ENCODE measurements at regions not wholly inside any gene's neighbourhood (a gene's known extent, or its start where the extent isn't known, plus 50 kb on each side); places are given as distances from the start of the nearest gene placed in this dataset.

GRCh38 chr7:109986701-109987100 lies 1104.2 kb upstream of the LRRN3 start:
- Histone ChIP-seq H3K4me2 (ENCODE audit: low read length) (no peak overlapping the region), H3K4me3 (ENCODE audit: low read depth, low read length) (no peak overlapping the region), H3K79me2 (no peaks in the 10 kb centered on the region), H3K9ac (no peak overlapping the region), H3K4me1 (no peaks in the 10 kb centered on the region), H3K27me3 (ENCODE audit: control insufficient read depth, insufficient read depth, low read length) (no peaks in the 10 kb centered on the region), H3K27ac (no peak overlapping the region), H2AFZ (no peak overlapping the region), H3K9me3 (ENCODE audit: control insufficient read depth, low read length) (no peaks in the 10 kb centered on the region), H3K36me3 (ENCODE audit: control insufficient read depth, insufficient read depth, low read length) (no peaks in the 10 kb centered on the region)
- TF ChIP-seq, protein P1, sequence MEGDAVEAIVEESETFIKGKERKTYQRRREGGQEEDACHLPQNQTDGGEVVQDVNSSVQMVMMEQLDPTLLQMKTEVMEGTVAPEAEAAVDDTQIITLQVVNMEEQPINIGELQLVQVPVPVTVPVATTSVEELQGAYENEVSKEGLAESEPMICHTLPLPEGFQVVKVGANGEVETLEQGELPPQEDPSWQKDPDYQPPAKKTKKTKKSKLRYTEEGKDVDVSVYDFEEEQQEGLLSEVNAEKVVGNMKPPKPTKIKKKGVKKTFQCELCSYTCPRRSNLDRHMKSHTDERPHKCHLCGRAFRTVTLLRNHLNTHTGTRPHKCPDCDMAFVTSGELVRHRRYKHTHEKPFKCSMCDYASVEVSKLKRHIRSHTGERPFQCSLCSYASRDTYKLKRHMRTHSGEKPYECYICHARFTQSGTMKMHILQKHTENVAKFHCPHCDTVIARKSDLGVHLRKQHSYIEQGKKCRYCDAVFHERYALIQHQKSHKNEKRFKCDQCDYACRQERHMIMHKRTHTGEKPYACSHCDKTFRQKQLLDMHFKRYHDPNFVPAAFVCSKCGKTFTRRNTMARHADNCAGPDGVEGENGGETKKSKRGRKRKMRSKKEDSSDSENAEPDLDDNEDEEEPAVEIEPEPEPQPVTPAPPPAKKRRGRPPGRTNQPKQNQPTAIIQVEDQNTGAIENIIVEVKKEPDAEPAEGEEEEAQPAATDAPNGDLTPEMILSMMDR (IDR thresholded peaks at IDR 0.05) = no peak

GRCh38 chr7:109996411-109996810 lies 1094.5 kb upstream of the LRRN3 start:
- H3K4me3 ChIP-seq (ENCODE audit: low read depth, low read length) = no peak overlapping the region
- H3K27me3 ChIP-seq (ENCODE audit: control insufficient read depth, insufficient read depth, low read length) = no peaks in the 10 kb centered on the region
- H3K4me2 ChIP-seq (ENCODE audit: low read length) = no peak overlapping the region
- H3K36me3 ChIP-seq (ENCODE audit: control insufficient read depth, insufficient read depth, low read length) = no peaks in the 10 kb centered on the region
- TF ChIP-seq, protein P1 (IDR thresholded peaks at IDR 0.05) = no peak
- H3K9me3 ChIP-seq (ENCODE audit: control insufficient read depth, low read length) = no peaks in the 10 kb centered on the region
- no peaks in the 10 kb centered on the region for H3K4me1 ChIP-seq
- no peaks in the 10 kb centered on the region for H3K79me2 ChIP-seq
- no peak overlapping the region for H3K9ac ChIP-seq
- H3K27ac ChIP-seq = no peak overlapping the region
- no peak overlapping the region for H2AFZ ChIP-seq

DNA sequence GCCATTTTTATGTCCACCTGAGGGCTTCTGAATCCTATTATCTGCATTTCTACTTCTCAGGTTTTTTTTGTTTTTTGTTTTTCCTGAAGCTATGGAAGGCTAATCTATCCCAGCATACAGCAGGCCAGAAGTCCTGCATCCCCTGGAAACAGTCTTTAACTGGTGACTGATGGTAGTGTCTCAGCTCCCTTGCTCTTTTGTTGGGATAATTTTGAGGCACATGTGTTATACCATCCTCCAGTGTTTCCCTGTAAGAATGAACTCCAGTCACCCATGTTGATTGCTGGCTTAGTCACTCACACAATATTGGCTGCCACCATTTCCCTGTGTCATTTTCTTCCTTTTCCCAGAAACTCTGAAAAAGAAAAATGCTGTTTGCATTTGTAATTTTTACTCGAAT lies 1094.0 kb upstream of the LRRN3 start:
- H3K27me3 ChIP-seq (ENCODE audit: control insufficient read depth, insufficient read depth, low read length) = no peaks in the 10 kb centered on the region
- no peak overlapping the region for H3K4me3 ChIP-seq (ENCODE audit: low read depth, low read length)
- H2AFZ ChIP-seq = no peak overlapping the region
- TF ChIP-seq, protein P1 (IDR thresholded peaks at IDR 0.05) = no peak
- no peaks in the 10 kb centered on the region for H3K9me3 ChIP-seq (ENCODE audit: control insufficient read depth, low read length)
- H3K27ac ChIP-seq = no peak overlapping the region
- no peaks in the 10 kb centered on the region for H3K36me3 ChIP-seq (ENCODE audit: control insufficient read depth, insufficient read depth, low read length)
- H3K9ac ChIP-seq = no peak overlapping the region
- no peaks in the 10 kb centered on the region for H3K4me1 ChIP-seq
- H3K4me2 ChIP-seq (ENCODE audit: low read length) = no peak overlapping the region
- H3K79me2 ChIP-seq = no peaks in the 10 kb centered on the region

- no peak overlapping the region for H3K27ac ChIP-seq
- no peak overlapping the region for H3K9ac ChIP-seq
- no peak overlapping the region for H3K4me2 ChIP-seq (ENCODE audit: low read length)
- H3K27me3 ChIP-seq (ENCODE audit: control insufficient read depth, insufficient read depth, low read length) = no peaks in the 10 kb centered on the region
- no peaks in the 10 kb centered on the region for H3K79me2 ChIP-seq
- H3K9me3 ChIP-seq (ENCODE audit: control insufficient read depth, low read length) = no peaks in the 10 kb centered on the region
- H2AFZ ChIP-seq = no peak overlapping the region
- H3K4me1 ChIP-seq = no peaks in the 10 kb centered on the region
- TF ChIP-seq, protein P1 (IDR thresholded peaks at IDR 0.05) = no peak
- no peak overlapping the region for H3K4me3 ChIP-seq (ENCODE audit: low read depth, low read length)
- H3K36me3 ChIP-seq (ENCODE audit: control insufficient read depth, insufficient read depth, low read length) = no peaks in the 10 kb centered on the region
Measured at GRCh38 chr7:109997837-109998236, 1093.1 kb upstream of the LRRN3 start.

DNA sequence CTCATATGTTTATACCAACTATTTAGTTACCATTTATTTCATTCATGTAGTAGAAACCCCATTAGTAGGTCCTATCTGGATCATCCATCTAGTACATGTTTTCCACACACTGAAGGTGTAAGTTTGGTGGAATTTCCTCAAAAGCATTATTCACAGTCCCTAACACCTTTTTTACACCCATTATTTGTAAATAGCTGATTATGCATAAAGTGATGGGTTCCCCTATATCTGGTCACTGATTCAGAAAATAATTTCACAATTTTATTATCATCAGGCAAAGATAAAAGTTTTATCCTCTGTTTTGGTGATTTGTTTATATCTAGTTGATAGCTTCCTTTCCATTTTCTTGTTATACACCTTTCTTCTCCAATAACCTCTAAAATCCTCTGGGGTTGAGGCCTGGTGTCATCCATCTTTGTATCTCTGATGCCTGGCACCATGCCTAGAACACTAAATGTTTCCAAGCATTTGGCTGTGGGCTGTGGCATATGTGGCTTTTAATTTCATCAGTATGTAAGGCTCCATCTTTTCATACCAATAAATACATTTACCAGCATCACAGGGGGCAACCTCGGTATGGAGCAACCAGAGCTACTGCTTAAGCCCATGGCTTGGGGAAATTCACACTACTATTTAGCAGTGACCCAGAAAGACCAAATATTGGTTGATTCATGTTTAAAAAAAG lies 1089.5 kb upstream of the LRRN3 start:
- TF ChIP-seq, protein P1 (IDR thresholded peaks at IDR 0.05) = no peak

More for the DNA sequence above, 1089.5 kb upstream of the LRRN3 start:
- Histone ChIP-seq H3K36me3 (ENCODE audit: control insufficient read depth, insufficient read depth, low read length) (no peaks in the 10 kb centered on the region), H3K9ac (no peak overlapping the region), H3K4me2 (ENCODE audit: low read length) (no peak overlapping the region), H3K79me2 (no peaks in the 10 kb centered on the region), H2AFZ (no peak overlapping the region), H3K4me1 (no peaks in the 10 kb centered on the region), H3K27ac (no peak overlapping the region), H3K9me3 (ENCODE audit: control insufficient read depth, low read length) (no peaks in the 10 kb centered on the region), H3K4me3 (ENCODE audit: low read depth, low read length) (no peak overlapping the region), H3K27me3 (ENCODE audit: control insufficient read depth, insufficient read depth, low read length) (no peaks in the 10 kb centered on the region)
